HEK293 (cell line): ENCODE measurements at regions not wholly inside any gene's neighbourhood (a gene's known extent, or its start where the extent isn't known, plus 50 kb on each side); places are given as distances from the start of the nearest gene placed in this dataset.

Source experiments
- CTCF ChIA-PET: fragments of 350-600 bp; formaldehyde crosslinking; extraction: SDS; loops from one replicate; lab custom pipeline; 2021; ENCODE audit warnings: antibody characterized with exemption; lab: Yijun Ruan, JAX
- POLR2A ChIA-PET: fragments of 300-600 bp; formaldehyde crosslinking; extraction: SDS; loops from one replicate; lab custom pipeline; 2020; ENCODE audit warnings: antibody characterized with exemption, inconsistent platforms; lab: Yijun Ruan, JAX
- H3K27ac ChIP-seq: fragments of 200-500 bp; sonication (Bioruptor generic); 2 replicates; pipeline ENCODE4 v1.5.1; 2014; ENCODE audit warnings: low read depth, low read length, control low read depth, inconsistent platforms; ENCODE audit errors: extremely low read depth
- H3K36me3 ChIP-seq, 2 experiments: fragments of 200-500 bp in 1 of 2; sonication (Bioruptor generic) in 1 of 2; 1 replicate in 1 of 2; 2 replicates in 1 of 2; pipeline ENCODE4 v1.5.1; 2014 to 2017; ENCODE audit warnings: inconsistent platforms in 2 of 2, low read length in 2 of 2; ENCODE audit not compliant: control insufficient read depth in 2 of 2, insufficient read depth in 1 of 2
- H3K4me1 ChIP-seq: fragments of 200-500 bp; sonication (Bioruptor generic); 2 replicates; pipeline ENCODE4 v1.5.1; 2014; ENCODE audit warnings: mild to moderate bottlenecking, low read length, inconsistent platforms; ENCODE audit not compliant: control insufficient read depth, insufficient read depth
- H3K4me3 ChIP-seq: 2 replicates; pipeline ENCODE4 v1.5.1; 2011; ENCODE audit warnings: low read depth, mild to moderate bottlenecking, control low read depth, low read length, moderate library complexity
- H3K9me3 ChIP-seq: fragments of 200-500 bp; sonication (Bioruptor generic); 2 replicates; pipeline ENCODE4 v1.5.1; 2014; ENCODE audit warnings: low read depth, low read length, inconsistent platforms; ENCODE audit not compliant: control insufficient read depth, insufficient read depth
- KLF1 ChIP-seq: fragments of 450-650 bp; formaldehyde crosslinking; IDR thresholded peaks from 2 replicates; pipeline ENCODE4 v1.5.1; 2016; ENCODE audit warnings: missing biosample characterization, missing genetic modification characterization
- KLF16 ChIP-seq: fragments of 450-650 bp; formaldehyde crosslinking; IDR thresholded peaks from 2 replicates; pipeline ENCODE4 v1.5.1; 2017; ENCODE audit warnings: missing biosample characterization, missing genetic modification characterization
- KLF7 ChIP-seq: fragments of 450-650 bp; formaldehyde crosslinking; IDR thresholded peaks from 2 replicates; pipeline ENCODE4 v1.5.1; 2016; ENCODE audit warnings: missing biosample characterization, missing genetic modification characterization, borderline replicate concordance
- RBAK ChIP-seq: fragments of 450-650 bp; formaldehyde crosslinking; IDR thresholded peaks from 2 replicates; pipeline ENCODE4 v1.5.1; 2016; ENCODE audit warnings: missing biosample characterization, missing genetic modification characterization
- YY2 ChIP-seq: fragments of 450-650 bp; formaldehyde crosslinking; IDR thresholded peaks from 2 replicates; pipeline ENCODE4 v1.5.1; 2016; ENCODE audit warnings: missing biosample characterization, missing genetic modification characterization
- ZBTB7A ChIP-seq: fragments of 450-650 bp; formaldehyde crosslinking; IDR thresholded peaks from 2 replicates; pipeline ENCODE4 v1.5.1; 2016; ENCODE audit warnings: low read depth, missing biosample characterization, missing genetic modification characterization
- ZBTB8A ChIP-seq: fragments of 450-650 bp; formaldehyde crosslinking; IDR thresholded peaks from 2 replicates; pipeline ENCODE4 v1.5.1; 2016; ENCODE audit warnings: missing biosample characterization, missing genetic modification characterization
- ZFP37 ChIP-seq: fragments of 450-650 bp; formaldehyde crosslinking; IDR thresholded peaks from 2 replicates; pipeline ENCODE4 v1.5.1; 2016; ENCODE audit warnings: missing biosample characterization, missing genetic modification characterization
- ZNF140 ChIP-seq: fragments of 450-650 bp; formaldehyde crosslinking; IDR thresholded peaks from 2 replicates; pipeline ENCODE4 v1.5.1; 2016; ENCODE audit warnings: missing biosample characterization, missing genetic modification characterization
- ZNF184 ChIP-seq: fragments of 450-650 bp; IDR thresholded peaks from 2 replicates; pipeline ENCODE4 v1.5.1; 2018; ENCODE audit warnings: missing biosample characterization, mild to moderate bottlenecking, missing genetic modification characterization
- ZNF202 ChIP-seq: fragments of 450-650 bp; formaldehyde crosslinking; IDR thresholded peaks from 2 replicates; pipeline ENCODE4 v1.5.1; 2016; ENCODE audit warnings: missing biosample characterization, missing genetic modification characterization, borderline replicate concordance
- ZNF221 ChIP-seq: fragments of 450-650 bp; formaldehyde crosslinking; IDR thresholded peaks from 2 replicates; pipeline ENCODE4 v1.5.1; 2017; ENCODE audit warnings: missing biosample characterization, missing genetic modification characterization, borderline replicate concordance
- ZNF24 ChIP-seq: fragments of 450-650 bp; formaldehyde crosslinking; IDR thresholded peaks from 2 replicates; pipeline ENCODE4 v1.5.1; 2016; ENCODE audit warnings: missing biosample characterization, missing genetic modification characterization
- ZNF394 ChIP-seq: fragments of 450-650 bp; formaldehyde crosslinking; IDR thresholded peaks from 2 replicates; pipeline ENCODE4 v1.5.1; 2016; ENCODE audit warnings: missing biosample characterization, missing genetic modification characterization, mild to moderate bottlenecking, moderate library complexity, borderline replicate concordance
- ZNF585B ChIP-seq: fragments of 450-650 bp; formaldehyde crosslinking; IDR thresholded peaks from 2 replicates; pipeline ENCODE4 v1.5.1; 2016; ENCODE audit warnings: missing biosample characterization, missing genetic modification characterization
- ZNF596 ChIP-seq: fragments of 450-650 bp; IDR thresholded peaks from 2 replicates; pipeline ENCODE4 v1.5.0; 2018; ENCODE audit warnings: missing biosample characterization, mild to moderate bottlenecking, missing genetic modification characterization, moderate library complexity
- ZNF677 ChIP-seq: fragments of 450-650 bp; IDR thresholded peaks from 2 replicates; pipeline ENCODE4 v1.5.0; 2018; ENCODE audit warnings: missing biosample characterization, mild to moderate bottlenecking, missing genetic modification characterization, moderate library complexity
- ZNF747 ChIP-seq: fragments of 450-650 bp; formaldehyde crosslinking; IDR thresholded peaks from 2 replicates; pipeline ENCODE4 v1.5.1; 2016; ENCODE audit warnings: missing biosample characterization, missing genetic modification characterization
- ZNF76 ChIP-seq: fragments of 450-650 bp; formaldehyde crosslinking; IDR thresholded peaks from 2 replicates; pipeline ENCODE4; 2016; ENCODE audit warnings: low read depth, missing biosample characterization, missing genetic modification characterization, borderline replicate concordance
- ZNF785 ChIP-seq: fragments of 450-650 bp; formaldehyde crosslinking; IDR thresholded peaks from 2 replicates; pipeline ENCODE4 v1.5.1; 2016; ENCODE audit warnings: missing biosample characterization, missing genetic modification characterization
- TF ChIP-seq, protein P1 (sequence below): fragments of 450-650 bp; formaldehyde crosslinking; IDR thresholded peaks from 2 replicates; pipeline ENCODE4 v1.5.1; 2016; ENCODE audit warnings: missing biosample characterization, missing genetic modification characterization
- TF ChIP-seq, protein P2 (sequence below): fragments of 450-650 bp; formaldehyde crosslinking; IDR thresholded peaks from 2 replicates; pipeline ENCODE4 v1.5.1; 2016; ENCODE audit warnings: missing biosample characterization, missing genetic modification characterization
- TF ChIP-seq, protein P3 (sequence below): fragments of 450-650 bp; formaldehyde crosslinking; IDR thresholded peaks from 2 replicates; pipeline ENCODE4 v1.5.1; 2016; ENCODE audit warnings: missing biosample characterization, missing genetic modification characterization
- TF ChIP-seq, protein P4 (sequence below): fragments of 450-650 bp; formaldehyde crosslinking; IDR thresholded peaks from 2 replicates; pipeline ENCODE4 v1.5.1; 2016; ENCODE audit warnings: missing biosample characterization, missing genetic modification characterization

DNA sequence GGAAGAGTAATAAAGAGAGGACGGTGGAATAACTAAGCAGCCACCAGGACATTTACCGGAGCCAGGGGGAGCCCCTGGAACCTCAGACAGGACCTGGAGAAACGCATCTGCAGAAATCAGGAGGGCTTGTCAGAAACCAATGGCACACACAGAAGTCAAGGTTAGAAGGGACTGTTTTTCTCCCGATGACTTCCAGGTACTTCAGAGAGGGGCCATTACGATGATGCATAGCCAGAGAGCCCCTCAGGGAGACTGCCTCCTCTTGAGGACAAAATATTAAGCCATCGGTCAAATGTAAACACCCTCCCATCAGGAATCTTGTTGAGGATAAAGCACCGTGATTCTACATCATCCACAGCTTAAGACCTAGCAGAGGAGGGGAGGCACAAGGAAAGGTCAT lies 333.6 kb upstream of the CDH5 start (continued):
- no peak for TF ChIP-seq ZNF24
- TF ChIP-seq, protein P1, sequence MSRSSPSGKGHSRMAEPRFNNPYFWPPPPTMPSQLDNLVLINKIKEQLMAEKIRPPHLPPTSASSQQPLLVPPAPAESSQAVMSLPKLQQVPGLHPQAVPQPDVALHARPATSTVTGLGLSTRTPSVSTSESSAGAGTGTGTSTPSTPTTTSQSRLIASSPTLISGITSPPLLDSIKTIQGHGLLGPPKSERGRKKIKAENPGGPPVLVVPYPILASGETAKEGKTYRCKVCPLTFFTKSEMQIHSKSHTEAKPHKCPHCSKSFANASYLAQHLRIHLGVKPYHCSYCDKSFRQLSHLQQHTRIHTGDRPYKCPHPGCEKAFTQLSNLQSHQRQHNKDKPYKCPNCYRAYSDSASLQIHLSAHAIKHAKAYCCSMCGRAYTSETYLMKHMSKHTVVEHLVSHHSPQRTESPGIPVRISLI, result no peak
- TF ChIP-seq YY2 (tag by site-specific recombination), result no peak
- no peak for TF ChIP-seq ZNF394 (tag by site-specific recombination)
- TF ChIP-seq ZNF747 (tag by site-specific recombination), result no peak
- TF ChIP-seq KLF7 (tag by site-specific recombination), result no peak
- TF ChIP-seq RBAK, result no peak
- TF ChIP-seq ZNF677 (tag by site-specific recombination), result no peak
- no peak for TF ChIP-seq ZNF202 (tag by site-specific recombination)
- TF ChIP-seq ZNF585B (tag by site-specific recombination), result no peak
- TF ChIP-seq, protein P2, sequence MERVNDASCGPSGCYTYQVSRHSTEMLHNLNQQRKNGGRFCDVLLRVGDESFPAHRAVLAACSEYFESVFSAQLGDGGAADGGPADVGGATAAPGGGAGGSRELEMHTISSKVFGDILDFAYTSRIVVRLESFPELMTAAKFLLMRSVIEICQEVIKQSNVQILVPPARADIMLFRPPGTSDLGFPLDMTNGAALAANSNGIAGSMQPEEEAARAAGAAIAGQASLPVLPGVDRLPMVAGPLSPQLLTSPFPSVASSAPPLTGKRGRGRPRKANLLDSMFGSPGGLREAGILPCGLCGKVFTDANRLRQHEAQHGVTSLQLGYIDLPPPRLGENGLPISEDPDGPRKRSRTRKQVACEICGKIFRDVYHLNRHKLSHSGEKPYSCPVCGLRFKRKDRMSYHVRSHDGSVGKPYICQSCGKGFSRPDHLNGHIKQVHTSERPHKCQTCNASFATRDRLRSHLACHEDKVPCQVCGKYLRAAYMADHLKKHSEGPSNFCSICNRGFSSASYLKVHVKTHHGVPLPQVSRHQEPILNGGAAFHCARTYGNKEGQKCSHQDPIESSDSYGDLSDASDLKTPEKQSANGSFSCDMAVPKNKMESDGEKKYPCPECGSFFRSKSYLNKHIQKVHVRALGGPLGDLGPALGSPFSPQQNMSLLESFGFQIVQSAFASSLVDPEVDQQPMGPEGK (tag by site-specific recombination), result no peak
- TF ChIP-seq ZFP37 (tag by site-specific recombination), result no peak
- TF ChIP-seq KLF16 (tag by site-specific recombination), result no peak

DNA sequence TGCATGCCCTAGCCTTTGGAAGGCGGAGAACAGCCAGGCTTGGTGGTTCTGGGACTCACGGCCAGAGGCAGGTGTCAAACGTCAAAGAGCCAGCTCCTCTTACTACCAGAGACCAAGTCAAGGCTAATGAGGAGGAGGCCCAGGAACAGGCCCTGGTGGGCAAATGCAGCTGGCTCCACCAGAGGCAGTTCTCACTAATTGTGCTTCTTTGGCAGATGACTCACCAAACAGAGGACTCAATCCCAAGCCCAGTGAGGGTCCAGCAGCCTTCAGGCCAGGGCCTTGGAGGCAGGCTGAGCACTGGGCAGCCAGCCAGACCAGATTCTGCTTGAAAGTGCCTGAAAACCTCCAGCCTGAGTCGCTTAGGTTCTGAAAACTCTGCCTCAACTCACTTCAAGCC lies 336.5 kb upstream of the CDH5 start:
- no peaks in the 10 kb centered on the region for H3K36me3 ChIP-seq
- H3K4me1 ChIP-seq, result no peaks in the 10 kb centered on the region
- CTCF ChIA-PET, result no interaction called here
- POLR2A ChIA-PET, result no interaction called here
- no peaks in the 10 kb centered on the region for H3K9me3 ChIP-seq
- H3K27ac ChIP-seq, result no peak overlapping the region
- TF ChIP-seq ZNF221 (tag by site-specific recombination) (no peak), ZNF76 (tag by site-specific recombination) (no peak), ZNF785 (tag by site-specific recombination) (no peak), ZNF596 (tag by site-specific recombination) (no peak), ZBTB8A (tag by site-specific recombination) (no peak), KLF1 (tag by site-specific recombination) (no peak), ZNF140 (no peak), ZNF184 (no peak), ZBTB7A (no peak), ZNF677 (tag by site-specific recombination) (no peak)
- TF ChIP-seq, protein P3, sequence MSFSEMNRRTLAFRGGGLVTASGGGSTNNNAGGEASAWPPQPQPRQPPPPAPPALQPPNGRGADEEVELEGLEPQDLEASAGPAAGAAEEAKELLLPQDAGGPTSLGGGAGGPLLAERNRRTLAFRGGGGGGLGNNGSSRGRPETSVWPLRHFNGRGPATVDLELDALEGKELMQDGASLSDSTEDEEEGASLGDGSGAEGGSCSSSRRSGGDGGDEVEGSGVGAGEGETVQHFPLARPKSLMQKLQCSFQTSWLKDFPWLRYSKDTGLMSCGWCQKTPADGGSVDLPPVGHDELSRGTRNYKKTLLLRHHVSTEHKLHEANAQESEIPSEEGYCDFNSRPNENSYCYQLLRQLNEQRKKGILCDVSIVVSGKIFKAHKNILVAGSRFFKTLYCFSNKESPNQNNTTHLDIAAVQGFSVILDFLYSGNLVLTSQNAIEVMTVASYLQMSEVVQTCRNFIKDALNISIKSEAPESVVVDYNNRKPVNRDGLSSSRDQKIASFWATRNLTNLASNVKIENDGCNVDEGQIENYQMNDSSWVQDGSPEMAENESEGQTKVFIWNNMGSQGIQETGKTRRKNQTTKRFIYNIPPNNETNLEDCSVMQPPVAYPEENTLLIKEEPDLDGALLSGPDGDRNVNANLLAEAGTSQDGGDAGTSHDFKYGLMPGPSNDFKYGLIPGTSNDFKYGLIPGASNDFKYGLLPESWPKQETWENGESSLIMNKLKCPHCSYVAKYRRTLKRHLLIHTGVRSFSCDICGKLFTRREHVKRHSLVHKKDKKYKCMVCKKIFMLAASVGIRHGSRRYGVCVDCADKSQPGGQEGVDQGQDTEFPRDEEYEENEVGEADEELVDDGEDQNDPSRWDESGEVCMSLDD (tag by site-specific recombination), result no peak
- TF ChIP-seq, protein P4, sequence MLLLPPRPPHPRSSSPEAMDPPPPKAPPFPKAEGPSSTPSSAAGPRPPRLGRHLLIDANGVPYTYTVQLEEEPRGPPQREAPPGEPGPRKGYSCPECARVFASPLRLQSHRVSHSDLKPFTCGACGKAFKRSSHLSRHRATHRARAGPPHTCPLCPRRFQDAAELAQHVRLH (tag by site-specific recombination), result no peak
- H3K4me3 ChIP-seq, result no peak overlapping the region
